OCI-LY7 (cell line): ENCODE measurements at regions not wholly inside any gene's neighbourhood (a gene's known extent, or its start where the extent isn't known, plus 50 kb on each side); places are given as distances from the start of the nearest gene placed in this dataset.

ENCODE experiments used
- BruUV-seq: library from RNA; stranded (reverse); fragments of 400-500 nt; replicated peaks from 2 replicates; lab custom pipeline; 2021; lab: Mats Ljungman, UMichigan
- CTCF ChIA-PET: fragments of 300-600 bp; sonication (Branson Sonifier 250); formaldehyde crosslinking; loops from one replicate; lab custom pipeline; 2022; ENCODE audit warnings: antibody characterized with exemption; ENCODE audit not compliant: unreplicated experiment; lab: Charles Lee
- POLR2A ChIA-PET: fragments of 300-600 bp; sonication (Branson Sonifier 250); formaldehyde crosslinking; loops from one replicate; lab custom pipeline; 2022; ENCODE audit warnings: antibody characterized with exemption; lab: Charles Lee
- DNase-seq: peaks from one replicate; pipeline ENCODE4 v3.0.0-alpha.2; 2015; ENCODE audit warnings: low spot score
- H2AFZ ChIP-seq: fragments of 200-600 bp; sonication (generic), shearing (Covaris generic); 2 replicates; pipeline ENCODE4 v1.6.1; 2014; ENCODE audit warnings: mild to moderate bottlenecking, antibody characterized with exemption, low read length, moderate library complexity
- H3K27ac ChIP-seq: fragments of 200-600 bp; sonication (generic); 2 replicates; pipeline ENCODE4 v1.5.1; 2014; ENCODE audit warnings: mixed run types, low read depth, mild to moderate bottlenecking, moderate library complexity, low read length, inconsistent platforms; ENCODE audit not compliant: poor library complexity, severe bottlenecking
- H3K36me3 ChIP-seq: fragments of 200-600 bp; sonication (generic); 2 replicates; pipeline ENCODE4 v1.6.1; 2014; ENCODE audit warnings: mild to moderate bottlenecking, antibody characterized with exemption, low read length, moderate library complexity, mixed read lengths; ENCODE audit not compliant: insufficient read depth
- H3K4me1 ChIP-seq: fragments of 200-600 bp; sonication (generic); 2 replicates; pipeline ENCODE4 v1.5.1; 2014; ENCODE audit warnings: mild to moderate bottlenecking, low read length; ENCODE audit not compliant: insufficient read depth, poor library complexity, severe bottlenecking
- H3K4me2 ChIP-seq: fragments of 200-600 bp; sonication (generic); 2 replicates; pipeline ENCODE4 v1.6.1; 2014; ENCODE audit warnings: mild to moderate bottlenecking, low read length
- H3K4me3 ChIP-seq: fragments of 200-600 bp; sonication (generic); 2 replicates; pipeline ENCODE4 v1.5.1; 2014; ENCODE audit warnings: mild to moderate bottlenecking, low read depth, low read length; ENCODE audit not compliant: poor library complexity, severe bottlenecking
- H3K79me2 ChIP-seq: fragments of 200-600 bp; sonication (generic); 2 replicates; pipeline ENCODE4 v1.6.1; 2016; ENCODE audit warnings: low read depth, mild to moderate bottlenecking, low read length, moderate library complexity, mixed read lengths; ENCODE audit not compliant: insufficient read depth
- H3K9me2 ChIP-seq: fragments of 200-600 bp; sonication (generic); 2 replicates; pipeline ENCODE4 v1.6.1; 2016; ENCODE audit warnings: mild to moderate bottlenecking, low read length, mixed read lengths; ENCODE audit not compliant: insufficient read depth
- H3K9me3 ChIP-seq: fragments of 200-600 bp; sonication (generic); 2 replicates; pipeline ENCODE4 v1.6.1; 2014; ENCODE audit warnings: mild to moderate bottlenecking, mixed run types, low read length, mixed read lengths
- H4K20me1 ChIP-seq: fragments of 200-600 bp; sonication (generic); 2 replicates; pipeline ENCODE4 v1.6.1; 2014; ENCODE audit warnings: mild to moderate bottlenecking, antibody characterized with exemption, low read length, moderate library complexity, mixed read lengths; ENCODE audit not compliant: insufficient read depth
- EZH2phosphoT487 ChIP-seq: fragments of 200-600 bp; sonication (generic); IDR thresholded peaks from 2 replicates; pipeline ENCODE4 v1.6.1; 2018; ENCODE audit warnings: low read depth, borderline replicate concordance, mild to moderate bottlenecking, mixed run types, antibody characterized with exemption, low read length, moderate library complexity, mixed read lengths
- intact Hi-C: fragments of 100-400 bp; cut with micrococcal nuclease; formaldehyde crosslinking; loops from one replicate; pipeline ENCODE4 v1.10.0; 2022; ENCODE audit not compliant: unreplicated experiment
- TF ChIP-seq, protein P1 (sequence below): fragments of 200-600 bp; sonication (generic); conservative IDR thresholded peaks from 2 replicates; pipeline ENCODE4 v1.5.1; 2014; ENCODE audit warnings: mild to moderate bottlenecking, antibody characterized with exemption, low read length, moderate library complexity, mixed read lengths

DNA sequence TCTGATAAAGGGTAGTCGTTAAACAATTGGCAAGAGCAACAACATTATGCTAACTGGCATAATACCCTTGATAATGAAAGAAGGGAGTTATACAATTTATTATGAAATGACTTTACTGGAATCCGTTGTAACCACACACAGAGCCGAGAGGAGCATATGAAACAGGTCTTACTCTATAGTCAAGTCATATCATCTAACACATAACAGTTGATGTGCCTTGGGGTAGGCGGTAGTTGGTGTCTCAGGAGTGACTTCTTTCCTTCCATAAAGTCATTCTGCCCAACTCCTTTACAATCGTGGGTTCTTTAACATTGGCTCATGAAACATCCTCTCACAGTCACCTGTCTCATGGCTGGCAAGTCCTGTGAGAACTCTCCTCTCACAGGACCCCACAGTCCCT, 225.2 kb downstream of the LTN1 start:
- H3K27ac ChIP-seq, result no peak overlapping the region
- ChIA-PET CTCF (no interaction called here), POLR2A (interaction anchor here (1.3 kb wide), 1 partner anchor 17 kb away, joined by 3 read pairs; no protein-coding TSS in a partner anchor)
- intact Hi-C loops, result no loop called here
- no peak for DNase-seq
- no peaks in the 10 kb centered on the region for H3K79me2 ChIP-seq
- BruUV-seq, result no TSS peak
- H3K9me3 ChIP-seq, result no peaks in the 10 kb centered on the region
- no peak for TF ChIP-seq EZH2phosphoT487
- H3K4me3 ChIP-seq, result no peak overlapping the region
- H3K4me2 ChIP-seq, result no peak overlapping the region
- H2AFZ ChIP-seq, result no peak overlapping the region
- peaks cover 10% of the 10 kb centered on the region for H3K4me1 ChIP-seq
- no peaks in the 10 kb centered on the region for H4K20me1 ChIP-seq
- H3K9me2 ChIP-seq, result no peaks in the 10 kb centered on the region
- H3K36me3 ChIP-seq, result no peaks in the 10 kb centered on the region

DNA sequence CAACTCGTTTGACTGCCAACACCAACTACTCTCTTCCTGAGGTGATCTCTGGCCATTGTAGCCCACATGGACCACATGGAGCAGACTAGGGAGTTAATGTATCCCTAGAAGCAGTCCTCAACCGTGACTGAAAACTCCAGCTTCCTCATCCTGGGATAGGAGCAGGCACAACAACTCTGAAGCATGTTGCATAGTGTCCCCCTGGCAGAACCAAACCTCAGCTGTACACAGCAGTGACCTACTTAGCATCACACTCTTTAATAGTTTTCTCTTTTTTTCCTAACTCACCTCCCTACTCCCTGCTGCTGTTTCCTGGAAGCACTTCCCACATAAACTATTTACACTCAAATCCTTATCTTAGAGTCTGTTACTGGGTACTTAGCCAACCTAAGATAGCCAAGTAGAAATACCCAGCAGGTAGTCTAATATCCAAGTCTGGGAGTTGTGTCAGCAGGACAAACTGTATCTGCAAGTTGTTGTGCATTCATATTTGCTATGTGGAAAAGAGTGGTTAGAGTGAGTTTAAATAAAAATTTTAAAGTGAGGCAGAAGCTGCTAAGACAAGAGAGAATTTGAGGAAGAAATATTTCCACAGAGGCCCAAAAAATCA, 228.8 kb downstream of the LTN1 start:
- Histone ChIP-seq H3K36me3 (no peaks in the 10 kb centered on the region), H3K4me3 (no peak overlapping the region), H2AFZ (no peak overlapping the region), H3K9me3 (no peaks in the 10 kb centered on the region), H3K4me1 (peaks cover 13% of the 10 kb centered on the region), H3K9me2 (no peaks in the 10 kb centered on the region), H3K27ac (no peak overlapping the region), H3K4me2 (no peak overlapping the region), H3K79me2 (no peaks in the 10 kb centered on the region), H4K20me1 (no peaks in the 10 kb centered on the region)
- ChIA-PET POLR2A (interaction anchor here (1.0 to 1.5 kb wide), 3 partner anchors 13 to 18 kb away, joined by 3 to 4 read pairs (median 3); no protein-coding TSS in a partner anchor), CTCF (no interaction called here)
- intact Hi-C loops, result no loop called here
- no peak for TF ChIP-seq EZH2phosphoT487
- TF ChIP-seq, protein P1, sequence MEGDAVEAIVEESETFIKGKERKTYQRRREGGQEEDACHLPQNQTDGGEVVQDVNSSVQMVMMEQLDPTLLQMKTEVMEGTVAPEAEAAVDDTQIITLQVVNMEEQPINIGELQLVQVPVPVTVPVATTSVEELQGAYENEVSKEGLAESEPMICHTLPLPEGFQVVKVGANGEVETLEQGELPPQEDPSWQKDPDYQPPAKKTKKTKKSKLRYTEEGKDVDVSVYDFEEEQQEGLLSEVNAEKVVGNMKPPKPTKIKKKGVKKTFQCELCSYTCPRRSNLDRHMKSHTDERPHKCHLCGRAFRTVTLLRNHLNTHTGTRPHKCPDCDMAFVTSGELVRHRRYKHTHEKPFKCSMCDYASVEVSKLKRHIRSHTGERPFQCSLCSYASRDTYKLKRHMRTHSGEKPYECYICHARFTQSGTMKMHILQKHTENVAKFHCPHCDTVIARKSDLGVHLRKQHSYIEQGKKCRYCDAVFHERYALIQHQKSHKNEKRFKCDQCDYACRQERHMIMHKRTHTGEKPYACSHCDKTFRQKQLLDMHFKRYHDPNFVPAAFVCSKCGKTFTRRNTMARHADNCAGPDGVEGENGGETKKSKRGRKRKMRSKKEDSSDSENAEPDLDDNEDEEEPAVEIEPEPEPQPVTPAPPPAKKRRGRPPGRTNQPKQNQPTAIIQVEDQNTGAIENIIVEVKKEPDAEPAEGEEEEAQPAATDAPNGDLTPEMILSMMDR, result no peak
- no peak for DNase-seq
- no TSS peak for BruUV-seq

DNA sequence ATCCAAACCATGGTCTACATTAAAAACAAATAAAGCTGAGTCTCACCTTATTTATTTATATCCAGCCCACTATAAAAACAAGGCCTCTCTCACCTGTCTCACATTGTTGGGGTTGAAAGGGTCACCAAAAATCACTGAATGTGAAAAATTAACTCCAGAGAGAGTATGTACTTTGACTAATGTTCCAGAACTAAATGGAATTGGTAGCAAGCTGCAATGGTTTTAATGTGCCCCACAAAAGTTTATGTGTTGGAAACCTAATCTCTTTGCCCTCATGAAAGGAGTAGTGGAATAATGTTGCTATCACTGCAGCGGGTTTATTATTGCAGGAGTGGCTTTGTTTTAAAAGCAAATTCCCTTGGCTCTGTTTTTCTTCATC, 230.3 kb downstream of the LTN1 start:
- intact Hi-C loops, result no loop called here
- POLR2A ChIA-PET, result interaction anchor here (0.6 to 0.7 kb wide), 3 partner anchors 16 to 521 kb away, joined by 3 read pairs; no protein-coding TSS in a partner anchor
- H3K4me1 ChIP-seq, result peaks cover 13% of the 10 kb centered on the region
- H3K36me3 ChIP-seq, result no peaks in the 10 kb centered on the region
- H3K4me3 ChIP-seq, result no peak overlapping the region
- no peaks in the 10 kb centered on the region for H3K79me2 ChIP-seq
- TF ChIP-seq, protein P1, result no peak
- no peak for TF ChIP-seq EZH2phosphoT487
- DNase-seq, result no peak
- no peaks in the 10 kb centered on the region for H3K9me3 ChIP-seq
- no peak overlapping the region for H3K27ac ChIP-seq
- CTCF ChIA-PET, result no interaction called here
- H3K4me2 ChIP-seq, result no peak overlapping the region; the same call in 1 of the 2 replicates
- no peaks in the 10 kb centered on the region for H3K9me2 ChIP-seq
- no TSS peak for BruUV-seq
- H2AFZ ChIP-seq, result peak overlapping the region; percentile 80
- no peaks in the 10 kb centered on the region for H4K20me1 ChIP-seq
